ENCODE measurements at regions not wholly inside any gene's neighbourhood (a gene's known extent, or its start where the extent isn't known, plus 50 kb on each side); places are given as distances from the start of the nearest gene placed in this dataset.

DNA sequence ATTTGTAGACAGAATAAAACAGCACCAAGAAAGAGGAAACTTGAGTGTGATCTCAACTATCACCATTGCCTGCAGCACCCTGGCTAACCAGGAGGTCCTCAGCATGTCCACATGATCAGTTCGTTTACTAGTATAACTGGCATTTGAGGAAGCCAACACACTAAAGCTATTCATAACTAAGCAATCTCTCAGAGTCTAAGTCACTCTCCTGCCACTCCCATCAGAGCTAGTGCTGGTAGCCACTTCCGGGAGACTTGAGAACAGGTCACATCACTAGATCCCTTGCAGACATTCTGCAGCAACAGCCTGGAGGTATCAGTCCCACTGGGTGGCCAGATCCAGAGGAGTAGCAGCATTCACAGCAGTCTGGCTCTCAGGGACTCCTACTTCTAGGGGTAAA is 352.9 kb upstream of the OR4E1 start:
- Histone ChIP-seq H3K4me3 (ENCODE audit: control extremely low read depth in 1 of 5, extremely low read depth in 1 of 5, insufficient read depth in 1 of 5, low read depth in 2 of 5, low read length in 4 of 5) (no peak overlapping the region), H3K79me2 (ENCODE audit: control insufficient read depth, insufficient read depth, low read length) (no peaks in the 10 kb centered on the region), H3K27me3 (replicated peaks in 1 of 4; ENCODE audit: control extremely low read depth in 1 of 4, control insufficient read depth in 3 of 4, insufficient read depth in 4 of 4, low read length in 3 of 4) (peaks cover 0 to 14% (median 9%) of the 10 kb centered on the region in 4 experiments), H3K36me3 (replicated peaks in 1 of 2; ENCODE audit: control extremely low read depth in 1 of 2, control insufficient read depth in 1 of 2, extremely low read depth in 1 of 2, insufficient read depth in 2 of 2, low read length in 1 of 2) (no peaks in the 10 kb centered on the region), H3K4me1 (ENCODE audit: control insufficient read depth in 2 of 2, insufficient read depth in 2 of 2, low read length in 2 of 2) (no peaks in the 10 kb centered on the region), H3K9ac (ENCODE audit: low read length) (no peak overlapping the region), H3K9me3 (ENCODE audit: control extremely low read depth in 1 of 3, control insufficient read depth in 2 of 3, insufficient read depth in 1 of 3, low read length in 2 of 3) (peaks cover 0 to 4% (median 0%) of the 10 kb centered on the region in 3 donors), H3K27ac (ENCODE audit: low read length in 2 of 2) (no peak overlapping the region), H3K4me2 (replicated peaks; ENCODE audit: low read depth, low read length, poor library complexity, severe bottlenecking) (no peak overlapping the region), H4K20me1 (ENCODE audit: control insufficient read depth, insufficient read depth, low read length, poor library complexity, severe bottlenecking) (no peaks in the 10 kb centered on the region), H2AFZ (ENCODE audit: insufficient read depth, low read depth, low read length, poor library complexity, severe bottlenecking) (no peak overlapping the region)
- DNase-seq (no peak), ATAC-seq (ENCODE audit: low read depth) (no peak)
- Mint-ChIP-seq H3K4me1 (no peaks in the 10 kb centered on the region), H3K27ac (no peak overlapping the region), H3K4me3 (no peak overlapping the region), H3K9me3 (ENCODE audit: insufficient read depth) (no peaks in the 10 kb centered on the region), H3K27me3 (peaks cover 35% of the 10 kb centered on the region)
- 67% methylated on average over 2 of the region's 2 CpGs for WGBS (ENCODE audit: insufficient coverage)
- ChIA-PET CTCF (interaction anchor here (2.0 kb wide), 1 partner anchor 14 kb away, joined by 8 read pairs; no protein-coding TSS in a partner anchor), POLR2A (no interaction called here)
- TF ChIP-seq, protein P1, sequence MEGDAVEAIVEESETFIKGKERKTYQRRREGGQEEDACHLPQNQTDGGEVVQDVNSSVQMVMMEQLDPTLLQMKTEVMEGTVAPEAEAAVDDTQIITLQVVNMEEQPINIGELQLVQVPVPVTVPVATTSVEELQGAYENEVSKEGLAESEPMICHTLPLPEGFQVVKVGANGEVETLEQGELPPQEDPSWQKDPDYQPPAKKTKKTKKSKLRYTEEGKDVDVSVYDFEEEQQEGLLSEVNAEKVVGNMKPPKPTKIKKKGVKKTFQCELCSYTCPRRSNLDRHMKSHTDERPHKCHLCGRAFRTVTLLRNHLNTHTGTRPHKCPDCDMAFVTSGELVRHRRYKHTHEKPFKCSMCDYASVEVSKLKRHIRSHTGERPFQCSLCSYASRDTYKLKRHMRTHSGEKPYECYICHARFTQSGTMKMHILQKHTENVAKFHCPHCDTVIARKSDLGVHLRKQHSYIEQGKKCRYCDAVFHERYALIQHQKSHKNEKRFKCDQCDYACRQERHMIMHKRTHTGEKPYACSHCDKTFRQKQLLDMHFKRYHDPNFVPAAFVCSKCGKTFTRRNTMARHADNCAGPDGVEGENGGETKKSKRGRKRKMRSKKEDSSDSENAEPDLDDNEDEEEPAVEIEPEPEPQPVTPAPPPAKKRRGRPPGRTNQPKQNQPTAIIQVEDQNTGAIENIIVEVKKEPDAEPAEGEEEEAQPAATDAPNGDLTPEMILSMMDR (IDR thresholded peaks at IDR 0.05), result no peak
- TF ChIP-seq EZH2 (IDR thresholded peaks at IDR 0.05; ENCODE audit: borderline replicate concordance, insufficient read depth, low read depth, low read length, poor library complexity, severe bottlenecking), result no peak
- intact Hi-C loops (cut with micrococcal nuclease), result no loop called here

DNA sequence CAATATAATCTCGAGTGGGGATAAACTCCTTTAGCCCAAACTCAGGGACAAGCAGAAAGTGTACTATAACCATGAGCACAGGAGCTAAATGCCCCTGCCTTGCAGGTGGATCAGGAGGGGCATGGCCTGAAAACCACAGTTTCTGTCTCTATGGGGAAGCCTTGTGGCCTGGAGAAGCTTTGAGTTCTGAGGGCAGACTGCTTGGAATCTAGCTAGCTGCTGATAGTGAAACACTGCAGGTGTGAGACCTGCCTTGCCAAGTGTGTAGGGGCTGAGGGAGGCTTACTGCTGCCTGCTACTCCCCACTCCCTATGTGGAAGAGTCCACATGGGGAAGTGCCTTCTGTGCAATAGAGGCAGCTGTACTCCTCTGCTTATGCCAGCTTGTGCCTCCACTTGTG is 352.3 kb upstream of the OR4E1 start:
- peaks cover 0 to 14% (median 11%) of the 10 kb centered on the region in 4 experiments for H3K27me3 ChIP-seq (replicated peaks in 1 of 4; ENCODE audit: control extremely low read depth in 1 of 4, control insufficient read depth in 3 of 4, insufficient read depth in 4 of 4, low read length in 3 of 4)
- DNase-seq (no peak), ATAC-seq (ENCODE audit: low read depth) (no peak)
- peaks cover 38% of the 10 kb centered on the region for H3K27me3 Mint-ChIP-seq
- H3K36me3 ChIP-seq (replicated peaks in 1 of 2; ENCODE audit: control extremely low read depth in 1 of 2, control insufficient read depth in 1 of 2, extremely low read depth in 1 of 2, insufficient read depth in 2 of 2, low read length in 1 of 2), result no peaks in the 10 kb centered on the region
- no peak overlapping the region for H3K27ac Mint-ChIP-seq
- WGBS (ENCODE audit: insufficient coverage), result 67% methylated on average over 1 of the region's 1 CpG
- no peak overlapping the region for H3K4me2 ChIP-seq (replicated peaks; ENCODE audit: low read depth, low read length, poor library complexity, severe bottlenecking)
- TF ChIP-seq, protein P1 (IDR thresholded peaks at IDR 0.05), result no peak
- no peak for TF ChIP-seq EZH2 (IDR thresholded peaks at IDR 0.05; ENCODE audit: borderline replicate concordance, insufficient read depth, low read depth, low read length, poor library complexity, severe bottlenecking)
- no peaks in the 10 kb centered on the region for H4K20me1 ChIP-seq (ENCODE audit: control insufficient read depth, insufficient read depth, low read length, poor library complexity, severe bottlenecking)
- H3K4me3 Mint-ChIP-seq, result no peak overlapping the region
- intact Hi-C loops (cut with micrococcal nuclease), result no loop called here
- no peaks in the 10 kb centered on the region for H3K4me1 ChIP-seq (ENCODE audit: control insufficient read depth in 2 of 2, insufficient read depth in 2 of 2, low read length in 2 of 2)
- peaks cover 0 to 4% (median 0%) of the 10 kb centered on the region in 3 donors for H3K9me3 ChIP-seq (ENCODE audit: control extremely low read depth in 1 of 3, control insufficient read depth in 2 of 3, insufficient read depth in 1 of 3, low read length in 2 of 3)
- H3K4me1 Mint-ChIP-seq, result no peaks in the 10 kb centered on the region
- H3K79me2 ChIP-seq (ENCODE audit: control insufficient read depth, insufficient read depth, low read length), result no peaks in the 10 kb centered on the region
- no peak overlapping the region for H3K27ac ChIP-seq (ENCODE audit: low read length in 2 of 2)
- POLR2A ChIA-PET, result no interaction called here
- H2AFZ ChIP-seq (ENCODE audit: insufficient read depth, low read depth, low read length, poor library complexity, severe bottlenecking), result no peak overlapping the region
- no peak overlapping the region for H3K4me3 ChIP-seq (ENCODE audit: control extremely low read depth in 1 of 5, extremely low read depth in 1 of 5, insufficient read depth in 1 of 5, low read depth in 2 of 5, low read length in 4 of 5)
- CTCF ChIA-PET, result no interaction called here
- H3K9ac ChIP-seq (ENCODE audit: low read length), result no peak overlapping the region
- H3K9me3 Mint-ChIP-seq (ENCODE audit: insufficient read depth), result no peaks in the 10 kb centered on the region
